NCI-H526 treated with DMSO at 0.1 percent for 48 hours (cell line): ENCODE measurements at regions not wholly inside any gene's neighbourhood (a gene's known extent, or its start where the extent isn't known, plus 50 kb on each side); places are given as distances from the start of the nearest gene placed in this dataset.

ENCODE experiments used
- DNase-seq: peaks from one replicate; lab custom pipeline; 2025; lab: John Stamatoyannopoulos, UW

- no peak for DNase-seq
Observed at GRCh38 chr10:130371156-130371555, 235.0 kb downstream of the GLRX3 start.

- DNase-seq: no peak
Observed at GRCh38 chr10:130371666-130372065, 235.5 kb downstream of the GLRX3 start.

GRCh38 chr10:130372222-130372621 is 236.0 kb downstream of the GLRX3 start:
- no peak for DNase-seq

- DNase-seq: no peak
Observed at GRCh38 chr10:130372866-130373265, 236.7 kb downstream of the GLRX3 start.

GRCh38 chr10:130377986-130378540 is 241.9 kb downstream of the GLRX3 start:
- no peak for DNase-seq

- no peak for DNase-seq
Observed at GRCh38 chr10:130378556-130379400, 242.6 kb downstream of the GLRX3 start.

- DNase-seq: no peak
Observed at GRCh38 chr10:130380056-130380455, 243.9 kb downstream of the GLRX3 start.

GRCh38 chr10:130382031-130382430 is 245.8 kb downstream of the GLRX3 start:
- DNase-seq: no peak

GRCh38 chr10:130387936-130388580 is 251.9 kb downstream of the GLRX3 start:
- no peak for DNase-seq

GRCh38 chr10:130388746-130389145 is 252.6 kb downstream of the GLRX3 start:
- no peak for DNase-seq

GRCh38 chr10:130389906-130390305 is 253.7 kb downstream of the GLRX3 start:
- DNase-seq: no peak

GRCh38 chr10:130392031-130392430 is 255.8 kb downstream of the GLRX3 start:
- no peak for DNase-seq

- DNase-seq: no peak
Observed at GRCh38 chr10:130393342-130393741, 257.2 kb downstream of the GLRX3 start.

- DNase-seq: no peak
Observed at GRCh38 chr10:130394832-130395231, 258.6 kb downstream of the GLRX3 start.

- no peak for DNase-seq
Observed at GRCh38 chr10:130395248-130395936, 259.2 kb downstream of the GLRX3 start.

GRCh38 chr10:130396044-130396443 is 259.9 kb downstream of the GLRX3 start:
- DNase-seq: no peak

- no peak for DNase-seq
Observed at GRCh38 chr10:130398090-130398994, 262.2 kb downstream of the GLRX3 start.

GRCh38 chr10:130399425-130399950 is 263.3 kb downstream of the GLRX3 start:
- DNase-seq: no peak

GRCh38 chr10:130400890-130401289 is 264.7 kb downstream of the GLRX3 start:
- no peak for DNase-seq

- no peak for DNase-seq
Observed at GRCh38 chr10:130401860-130402765, 265.9 kb downstream of the GLRX3 start.
